PC-9 (cell line): ENCODE measurements at regions not wholly inside any gene's neighbourhood (a gene's known extent, or its start where the extent isn't known, plus 50 kb on each side); places are given as distances from the start of the nearest gene placed in this dataset.

ENCODE experiments used
- BruUV-seq: library from RNA; stranded (reverse); fragments of 400-500 nt; replicated peaks from 2 replicates; lab custom pipeline; 2021; lab: Mats Ljungman, UMichigan
- CTCF ChIA-PET: fragments of 300-600 bp; sonication (Branson Sonifier 250); formaldehyde crosslinking; loops from one replicate; lab custom pipeline; 2022; ENCODE audit warnings: antibody characterized with exemption; lab: Charles Lee
- POLR2A ChIA-PET: fragments of 300-600 bp; sonication (Branson Sonifier 250); formaldehyde crosslinking; loops from one replicate; lab custom pipeline; 2022; ENCODE audit warnings: antibody characterized with exemption; ENCODE audit not compliant: unreplicated experiment; lab: Charles Lee
- DNase-seq, 2 experiments: peaks; one replicate each; pipeline versions ENCODE4 v3.0.0 to v3.0.0-alpha.2; 2015 to 2022; ENCODE audit warnings: mixed read lengths in 1 of 2
- H2AFZ ChIP-seq: fragments of 200-600 bp; sonication (generic); 2 replicates; pipeline ENCODE4 v1.8.1; 2017; ENCODE audit warnings: antibody characterized with exemption
- H3F3A ChIP-seq: fragments of 200-600 bp; sonication (generic); 2 replicates; pipeline ENCODE4 v1.8.1; 2017; ENCODE audit warnings: antibody characterized with exemption, mild to moderate bottlenecking, low read depth; ENCODE audit not compliant: insufficient read depth
- H3K27ac ChIP-seq: fragments of 200-600 bp; sonication (generic); 2 replicates; pipeline ENCODE4 v1.6.1; 2016; ENCODE audit warnings: mixed run types
- H3K27me3 ChIP-seq: fragments of 200-600 bp; sonication (generic); 2 replicates; pipeline ENCODE4 v1.6.1; 2016; ENCODE audit warnings: low read depth, mixed run types; ENCODE audit not compliant: insufficient read depth
- H3K36me3 ChIP-seq: fragments of 200-600 bp; sonication (generic); 2 replicates; pipeline ENCODE4 v1.6.1; 2016; ENCODE audit warnings: low read depth, mixed run types
- H3K4me1 ChIP-seq: fragments of 200-600 bp; sonication (generic); replicated peaks from 2 replicates; pipeline ENCODE4 v1.6.1; 2016; ENCODE audit warnings: mixed run types; ENCODE audit not compliant: insufficient read depth
- H3K4me2 ChIP-seq: fragments of 200-600 bp; sonication (generic); 2 replicates; pipeline ENCODE4 v1.6.1; 2017; ENCODE audit warnings: mixed run types
- H3K4me3 ChIP-seq: fragments of 200-600 bp; sonication (generic); 2 replicates; pipeline ENCODE4 v1.6.1; 2016; ENCODE audit warnings: mixed run types
- H3K79me2 ChIP-seq: fragments of 200-600 bp; sonication (generic); 2 replicates; pipeline ENCODE4 v1.6.1; 2017; ENCODE audit warnings: low read depth, mixed run types
- H3K9me2 ChIP-seq: fragments of 200-600 bp; sonication (generic); 2 replicates; pipeline ENCODE4 v1.8.1; 2017; ENCODE audit warnings: mild to moderate bottlenecking; ENCODE audit not compliant: insufficient read depth
- H3K9me3 ChIP-seq: fragments of 200-600 bp; sonication (generic); 2 replicates; pipeline ENCODE4 v1.8.1; 2016; ENCODE audit warnings: low read depth; ENCODE audit not compliant: insufficient read depth
- H4K20me1 ChIP-seq: fragments of 200-600 bp; sonication (generic); 2 replicates; pipeline ENCODE4 v1.8.1; 2017; ENCODE audit not compliant: insufficient read depth
- EZH2 ChIP-seq: fragments of 200-600 bp; sonication (generic); IDR thresholded peaks from 2 replicates; pipeline ENCODE4 v1.8.0; 2017; ENCODE audit warnings: antibody characterized with exemption, low read depth
- intact Hi-C: fragments of 100-400 bp; cut with micrococcal nuclease; formaldehyde crosslinking; loops from one replicate; pipeline ENCODE4 v1.10.0; 2022; ENCODE audit not compliant: unreplicated experiment
- TF ChIP-seq, protein P1 (sequence below): fragments of 200-600 bp; sonication (generic); conservative IDR thresholded peaks from 2 replicates; pipeline ENCODE4 v1.6.1; 2017; ENCODE audit warnings: mixed run types, antibody characterized with exemption, mild to moderate bottlenecking, moderate library complexity

- H3K9me3 ChIP-seq: no peaks in the 10 kb centered on the region
- POLR2A ChIA-PET: no interaction called here
- no peaks in the 10 kb centered on the region for H3F3A ChIP-seq
- CTCF ChIA-PET: no interaction called here
- no peak overlapping the region for H3K4me3 ChIP-seq
- no peaks in the 10 kb centered on the region for H3K9me2 ChIP-seq
- no peaks in the 10 kb centered on the region for H3K36me3 ChIP-seq
- no peak for TF ChIP-seq EZH2
- TF ChIP-seq, protein P1, sequence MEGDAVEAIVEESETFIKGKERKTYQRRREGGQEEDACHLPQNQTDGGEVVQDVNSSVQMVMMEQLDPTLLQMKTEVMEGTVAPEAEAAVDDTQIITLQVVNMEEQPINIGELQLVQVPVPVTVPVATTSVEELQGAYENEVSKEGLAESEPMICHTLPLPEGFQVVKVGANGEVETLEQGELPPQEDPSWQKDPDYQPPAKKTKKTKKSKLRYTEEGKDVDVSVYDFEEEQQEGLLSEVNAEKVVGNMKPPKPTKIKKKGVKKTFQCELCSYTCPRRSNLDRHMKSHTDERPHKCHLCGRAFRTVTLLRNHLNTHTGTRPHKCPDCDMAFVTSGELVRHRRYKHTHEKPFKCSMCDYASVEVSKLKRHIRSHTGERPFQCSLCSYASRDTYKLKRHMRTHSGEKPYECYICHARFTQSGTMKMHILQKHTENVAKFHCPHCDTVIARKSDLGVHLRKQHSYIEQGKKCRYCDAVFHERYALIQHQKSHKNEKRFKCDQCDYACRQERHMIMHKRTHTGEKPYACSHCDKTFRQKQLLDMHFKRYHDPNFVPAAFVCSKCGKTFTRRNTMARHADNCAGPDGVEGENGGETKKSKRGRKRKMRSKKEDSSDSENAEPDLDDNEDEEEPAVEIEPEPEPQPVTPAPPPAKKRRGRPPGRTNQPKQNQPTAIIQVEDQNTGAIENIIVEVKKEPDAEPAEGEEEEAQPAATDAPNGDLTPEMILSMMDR: no peak
- H3K27ac ChIP-seq: no peak overlapping the region
- no TSS peak for BruUV-seq
- no peak for DNase-seq
- H2AFZ ChIP-seq: no peak overlapping the region
- H3K4me1 ChIP-seq: no peaks in the 10 kb centered on the region
- no peak overlapping the region for H3K4me2 ChIP-seq
- intact Hi-C loops: no loop called here
- peaks cover 61% of the 10 kb centered on the region for H3K27me3 ChIP-seq
- H4K20me1 ChIP-seq: no peaks in the 10 kb centered on the region
- no peaks in the 10 kb centered on the region for H3K79me2 ChIP-seq
These were observed 422.6 kb upstream of the ID2 start for GRCh38 chr2:8259106-8259840.

DNA sequence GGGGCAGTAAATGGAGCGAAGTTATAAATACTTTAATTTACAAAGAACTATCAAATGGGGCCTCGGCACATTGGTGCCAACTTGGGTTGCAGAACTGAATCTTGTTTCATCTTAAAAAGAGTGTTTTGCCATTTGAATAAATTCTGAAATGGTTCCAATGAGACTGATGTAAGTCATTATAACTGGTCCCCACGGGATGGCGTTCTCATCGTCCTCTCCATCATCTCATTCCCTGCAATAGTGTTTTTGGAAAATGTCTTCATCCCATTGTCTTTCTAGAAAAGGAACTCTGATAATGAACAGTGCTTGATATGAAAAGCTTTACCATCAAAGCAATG is 422.0 kb upstream of the ID2 start:
- H3K79me2 ChIP-seq: no peaks in the 10 kb centered on the region
- peaks cover 61% of the 10 kb centered on the region for H3K27me3 ChIP-seq
- no peaks in the 10 kb centered on the region for H3F3A ChIP-seq
- no peak overlapping the region for H2AFZ ChIP-seq
- no peaks in the 10 kb centered on the region for H3K9me2 ChIP-seq
- no peaks in the 10 kb centered on the region for H4K20me1 ChIP-seq
- H3K36me3 ChIP-seq: no peaks in the 10 kb centered on the region
- TF ChIP-seq EZH2: no peak
- TF ChIP-seq, protein P1: no peak
- H3K4me1 ChIP-seq: no peaks in the 10 kb centered on the region
- POLR2A ChIA-PET: no interaction called here
- DNase-seq: no peak
- H3K9me3 ChIP-seq: no peaks in the 10 kb centered on the region
- intact Hi-C loops: no loop called here
- CTCF ChIA-PET: no interaction called here
- no peak overlapping the region for H3K4me2 ChIP-seq
- H3K4me3 ChIP-seq: no peak overlapping the region
- no peak overlapping the region for H3K27ac ChIP-seq
- no TSS peak for BruUV-seq

DNA sequence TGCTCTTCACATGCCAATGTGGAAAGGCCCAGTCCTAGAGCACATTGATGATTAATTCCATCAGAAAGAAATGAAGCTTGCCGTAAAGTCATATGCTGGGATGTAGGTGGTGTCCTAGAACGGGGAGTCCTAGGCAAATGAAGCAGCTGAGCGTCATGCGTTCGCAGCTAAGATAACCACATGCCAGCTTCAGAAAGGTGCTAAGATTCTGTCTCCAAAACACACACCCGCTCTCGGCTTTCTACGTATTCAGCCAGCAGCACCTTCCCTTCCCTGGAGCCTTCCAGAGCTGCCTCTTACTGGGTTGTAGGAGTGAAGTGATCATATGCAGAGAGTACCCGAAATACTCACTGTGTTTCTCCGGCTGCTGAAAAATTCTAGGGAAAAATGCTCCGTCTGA is 421.6 kb upstream of the ID2 start:
- Histone ChIP-seq H2AFZ (no peak overlapping the region), H3F3A (no peaks in the 10 kb centered on the region), H3K4me1 (no peaks in the 10 kb centered on the region), H3K36me3 (no peaks in the 10 kb centered on the region), H3K27me3 (peaks cover 61% of the 10 kb centered on the region), H3K9me2 (no peaks in the 10 kb centered on the region), H3K79me2 (no peaks in the 10 kb centered on the region), H3K4me3 (no peak overlapping the region), H3K9me3 (no peaks in the 10 kb centered on the region), H3K27ac (no peak overlapping the region), H3K4me2 (no peak overlapping the region), H4K20me1 (no peaks in the 10 kb centered on the region)
- intact Hi-C loops: no loop called here
- BruUV-seq: no TSS peak
- DNase-seq: no peak
- ChIA-PET CTCF (no interaction called here), POLR2A (no interaction called here)
- no peak for TF ChIP-seq EZH2
- TF ChIP-seq, protein P1: no peak
